ENCODE measurements at regions not wholly inside any gene's neighbourhood (a gene's known extent, or its start where the extent isn't known, plus 50 kb on each side); places are given as distances from the start of the nearest gene placed in this dataset.
"Not testable (repeated sequence)": the region's sequence is repeated elsewhere in the genome, so short reads cannot be mapped to it uniquely, and the experiment has no call there.

DNA sequence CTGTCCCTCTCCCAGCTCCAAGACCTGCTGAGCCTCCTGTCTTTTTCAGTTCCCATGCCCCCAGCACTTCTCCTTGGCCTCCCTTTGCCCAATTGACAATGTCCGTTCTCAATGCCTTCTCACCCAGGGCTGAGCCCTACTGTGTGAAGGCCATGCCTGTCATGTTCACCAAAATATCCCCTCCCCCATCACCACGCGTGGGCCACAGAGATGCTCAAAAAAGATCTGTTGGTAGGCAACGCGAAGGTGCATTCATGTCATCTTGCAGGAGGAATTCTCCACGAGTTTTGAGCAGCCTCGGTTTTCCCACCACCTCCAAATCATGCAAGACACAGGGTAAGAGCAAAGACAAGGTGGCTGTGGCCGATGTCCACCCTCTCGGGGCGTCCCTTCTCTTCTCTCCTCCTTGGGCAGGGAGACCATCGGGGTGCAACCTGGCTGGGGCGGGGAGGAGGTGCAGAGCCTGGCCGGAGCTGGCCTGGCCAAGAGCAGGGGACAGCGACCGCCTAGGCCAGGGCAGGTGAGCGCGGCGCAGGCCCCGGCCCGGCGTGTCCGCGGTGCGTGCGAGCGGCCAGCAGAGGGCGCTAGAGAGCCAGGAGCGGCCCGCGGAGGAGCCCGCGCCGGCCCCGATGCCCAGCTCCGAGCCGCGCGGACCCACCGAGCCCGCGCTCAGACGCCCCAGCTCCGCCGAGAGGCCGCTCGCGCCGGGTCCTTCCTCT, 56.3 kb upstream of the KRTAP5-11 start:
- WGBS, result 10% methylated on average over 45 of the region's 48 CpGs

DNA sequence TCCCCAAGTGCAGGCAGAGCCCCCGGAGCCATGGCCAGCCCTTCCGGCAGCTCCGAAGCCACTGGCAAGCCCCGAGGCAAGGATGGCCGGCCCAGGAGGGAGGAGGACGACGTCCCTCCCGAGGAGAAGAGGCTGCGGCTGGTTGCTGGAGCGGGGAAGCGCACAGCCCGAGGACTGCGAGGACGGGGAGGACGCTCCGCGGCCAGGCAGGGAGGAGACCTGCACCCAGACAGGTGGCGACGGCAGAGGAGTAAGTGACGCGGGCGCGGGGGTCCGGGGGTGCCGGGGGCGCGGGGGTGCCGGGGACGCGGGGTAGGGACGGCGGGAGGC, 56.8 kb upstream of the KRTAP5-11 start:
- not testable (repeated sequence) for H3K9ac ChIP-seq (ENCODE audit: low read depth in 1 of 2, low read length in 2 of 2); H3K4me1 ChIP-seq (ENCODE audit: control insufficient read depth in 4 of 4, insufficient read depth in 4 of 4, low read length in 3 of 4); H3K27ac ChIP-seq (ENCODE audit: low read depth in 1 of 2, low read length in 2 of 2); H3K36me3 ChIP-seq (ENCODE audit: control insufficient read depth in 4 of 4, insufficient read depth in 3 of 4, low read depth in 1 of 4, low read length in 3 of 4); H3K9me3 ChIP-seq (ENCODE audit: control insufficient read depth in 4 of 4, low read length in 3 of 4); H3K27me3 ChIP-seq (ENCODE audit: control insufficient read depth in 4 of 4, insufficient read depth in 4 of 4, low read length in 3 of 4)
- 3% methylated on average over 32 of the region's 32 CpGs for WGBS
- H3K4me3 ChIP-seq (ENCODE audit: low read depth in 1 of 3, low read length in 3 of 3), result peak overlapping the region in 1 of 3 donors; percentile 13
- peak; percentile 36 for DNase-seq (ENCODE audit: low spot score)

More for the DNA sequence above, 56.3 kb upstream of the KRTAP5-11 start:
- not testable (repeated sequence) for H3K9ac ChIP-seq (ENCODE audit: low read depth in 1 of 2, low read length in 2 of 2); H3K4me1 ChIP-seq (ENCODE audit: control insufficient read depth in 4 of 4, insufficient read depth in 4 of 4, low read length in 3 of 4); H3K27ac ChIP-seq (ENCODE audit: low read depth in 1 of 2, low read length in 2 of 2); H3K27me3 ChIP-seq (ENCODE audit: control insufficient read depth in 4 of 4, insufficient read depth in 4 of 4, low read length in 3 of 4); H3K36me3 ChIP-seq (ENCODE audit: control insufficient read depth in 4 of 4, insufficient read depth in 3 of 4, low read depth in 1 of 4, low read length in 3 of 4); H3K9me3 ChIP-seq (ENCODE audit: control insufficient read depth in 4 of 4, low read length in 3 of 4)
- peak overlapping the region in 1 of 3 donors; percentile 13 for H3K4me3 ChIP-seq (ENCODE audit: low read depth in 1 of 3, low read length in 3 of 3)
- DNase-seq (ENCODE audit: low spot score), result peak; percentile 82
- TF ChIP-seq, protein P1, sequence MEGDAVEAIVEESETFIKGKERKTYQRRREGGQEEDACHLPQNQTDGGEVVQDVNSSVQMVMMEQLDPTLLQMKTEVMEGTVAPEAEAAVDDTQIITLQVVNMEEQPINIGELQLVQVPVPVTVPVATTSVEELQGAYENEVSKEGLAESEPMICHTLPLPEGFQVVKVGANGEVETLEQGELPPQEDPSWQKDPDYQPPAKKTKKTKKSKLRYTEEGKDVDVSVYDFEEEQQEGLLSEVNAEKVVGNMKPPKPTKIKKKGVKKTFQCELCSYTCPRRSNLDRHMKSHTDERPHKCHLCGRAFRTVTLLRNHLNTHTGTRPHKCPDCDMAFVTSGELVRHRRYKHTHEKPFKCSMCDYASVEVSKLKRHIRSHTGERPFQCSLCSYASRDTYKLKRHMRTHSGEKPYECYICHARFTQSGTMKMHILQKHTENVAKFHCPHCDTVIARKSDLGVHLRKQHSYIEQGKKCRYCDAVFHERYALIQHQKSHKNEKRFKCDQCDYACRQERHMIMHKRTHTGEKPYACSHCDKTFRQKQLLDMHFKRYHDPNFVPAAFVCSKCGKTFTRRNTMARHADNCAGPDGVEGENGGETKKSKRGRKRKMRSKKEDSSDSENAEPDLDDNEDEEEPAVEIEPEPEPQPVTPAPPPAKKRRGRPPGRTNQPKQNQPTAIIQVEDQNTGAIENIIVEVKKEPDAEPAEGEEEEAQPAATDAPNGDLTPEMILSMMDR (IDR thresholded peaks at IDR 0.05; ENCODE audit: low read depth, low read length, missing input control), result peak; percentile 69
- TF ChIP-seq RAD21 (IDR thresholded peaks at IDR 0.05), result peak; percentile 21 to 60

DNA sequence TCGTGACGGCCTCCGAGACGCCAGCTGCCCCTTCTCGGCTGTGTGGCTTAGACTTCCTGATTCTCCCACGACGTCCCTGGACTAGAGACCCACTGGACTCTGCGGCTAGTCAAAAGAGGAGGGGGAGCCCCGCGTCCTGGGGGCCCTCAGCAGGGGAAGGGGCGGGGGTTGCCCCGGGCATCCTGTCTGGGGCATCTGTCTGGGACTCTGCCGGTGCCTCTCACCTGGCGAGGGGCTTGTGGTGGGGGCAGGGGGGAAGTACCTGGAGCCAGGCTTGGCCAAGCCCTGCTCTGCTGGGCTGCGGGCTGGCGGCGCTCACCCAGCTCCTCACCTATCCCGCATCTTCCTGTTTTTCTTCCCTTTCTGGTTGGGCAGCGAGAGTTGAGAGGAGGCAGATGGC, 57.2 kb upstream of the KRTAP5-11 start:
- H3K9ac ChIP-seq (ENCODE audit: low read depth in 1 of 2, low read length in 2 of 2); H3K4me1 ChIP-seq (ENCODE audit: control insufficient read depth in 4 of 4, insufficient read depth in 4 of 4, low read length in 3 of 4); H3K9me3 ChIP-seq (ENCODE audit: control insufficient read depth in 4 of 4, low read length in 3 of 4); DNase-seq (ENCODE audit: low spot score); H3K27me3 ChIP-seq (ENCODE audit: control insufficient read depth in 4 of 4, insufficient read depth in 4 of 4, low read length in 3 of 4); H3K36me3 ChIP-seq (ENCODE audit: control insufficient read depth in 4 of 4, insufficient read depth in 3 of 4, low read depth in 1 of 4, low read length in 3 of 4); H3K4me3 ChIP-seq (ENCODE audit: low read depth in 1 of 3, low read length in 3 of 3); H3K27ac ChIP-seq (ENCODE audit: low read depth in 1 of 2, low read length in 2 of 2): not testable (repeated sequence)
- WGBS, result 17% methylated on average over 13 of the region's 19 CpGs

DNA sequence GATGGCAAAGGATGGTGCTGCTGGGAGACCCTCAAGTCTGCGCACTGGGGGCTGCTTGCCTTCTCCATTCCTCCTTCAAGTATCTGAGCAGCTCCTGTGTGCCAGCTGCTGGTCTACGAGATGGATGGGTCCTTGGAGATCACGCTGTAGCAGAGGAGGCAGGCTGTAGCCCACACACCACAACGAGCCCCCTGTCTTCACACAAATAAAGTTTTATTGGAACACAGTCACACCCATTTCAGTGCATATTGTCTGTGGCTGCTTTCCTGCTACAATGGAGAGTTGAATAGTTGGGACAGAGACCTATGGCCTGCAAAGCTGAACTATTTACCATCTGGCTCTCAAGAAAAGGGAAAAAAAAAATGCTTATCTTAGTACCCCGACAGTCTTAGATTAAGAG, 64.4 kb upstream of the KRTAP5-11 start:
- 71% methylated on average over 5 of the region's 5 CpGs for WGBS
- not testable (repeated sequence) for H3K9ac ChIP-seq (ENCODE audit: low read depth in 1 of 2, low read length in 2 of 2); H3K4me3 ChIP-seq (ENCODE audit: low read depth in 1 of 3, low read length in 3 of 3); DNase-seq (ENCODE audit: low spot score); H3K27ac ChIP-seq (ENCODE audit: low read depth in 1 of 2, low read length in 2 of 2); H3K27me3 ChIP-seq (ENCODE audit: control insufficient read depth in 4 of 4, insufficient read depth in 4 of 4, low read length in 3 of 4); H3K9me3 ChIP-seq (ENCODE audit: control insufficient read depth in 4 of 4, low read length in 3 of 4); H3K4me1 ChIP-seq (ENCODE audit: control insufficient read depth in 4 of 4, insufficient read depth in 4 of 4, low read length in 3 of 4); H3K36me3 ChIP-seq (ENCODE audit: control insufficient read depth in 4 of 4, insufficient read depth in 3 of 4, low read depth in 1 of 4, low read length in 3 of 4)

DNA sequence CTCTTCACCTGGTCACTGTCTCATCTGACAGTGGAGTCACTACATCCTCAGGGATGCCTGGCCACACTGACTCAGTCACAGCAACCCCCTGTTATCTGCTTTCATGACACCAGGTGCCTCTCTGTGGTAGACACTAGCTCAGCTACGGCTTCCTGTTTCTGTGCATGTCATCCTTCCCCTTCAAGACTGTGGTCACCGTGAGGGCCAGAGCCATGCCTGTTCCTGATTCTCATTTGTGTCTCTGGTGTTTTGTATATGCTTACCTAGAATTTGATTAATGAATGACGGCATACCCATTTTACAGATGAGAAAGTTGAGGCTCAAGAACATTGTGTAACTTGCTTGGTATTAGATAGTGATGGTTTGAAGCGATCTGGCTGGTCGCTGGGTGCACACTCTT, 70.3 kb upstream of the KRTAP5-11 start:
- not testable (repeated sequence) for H3K9me3 ChIP-seq (ENCODE audit: control insufficient read depth in 4 of 4, low read length in 3 of 4); H3K27ac ChIP-seq (ENCODE audit: low read depth in 1 of 2, low read length in 2 of 2); H3K4me1 ChIP-seq (ENCODE audit: control insufficient read depth in 4 of 4, insufficient read depth in 4 of 4, low read length in 3 of 4); H3K36me3 ChIP-seq (ENCODE audit: control insufficient read depth in 4 of 4, insufficient read depth in 3 of 4, low read depth in 1 of 4, low read length in 3 of 4); H3K9ac ChIP-seq (ENCODE audit: low read depth in 1 of 2, low read length in 2 of 2); H3K4me3 ChIP-seq (ENCODE audit: low read depth in 1 of 3, low read length in 3 of 3); DNase-seq (ENCODE audit: low spot score); H3K27me3 ChIP-seq (ENCODE audit: control insufficient read depth in 4 of 4, insufficient read depth in 4 of 4, low read length in 3 of 4)
- WGBS, result 81% methylated on average over 5 of the region's 5 CpGs

DNA sequence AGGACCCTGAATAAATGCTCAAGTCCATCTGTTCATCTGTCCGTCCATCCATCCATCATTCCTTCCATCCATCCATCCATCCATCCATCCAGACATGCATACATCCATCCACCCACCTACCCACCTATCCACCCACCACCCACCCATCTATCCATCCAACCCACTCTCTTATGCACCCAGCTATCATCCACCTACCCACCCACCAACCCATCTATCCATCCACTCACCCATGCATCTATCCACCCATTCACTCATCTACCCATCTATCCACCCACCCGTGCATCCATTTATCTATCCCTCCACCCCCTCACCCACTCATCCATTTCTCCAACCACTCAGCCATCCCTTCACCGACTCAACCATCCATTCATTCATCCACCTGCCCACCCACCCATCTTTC, 71.7 kb upstream of the KRTAP5-11 start:
- DNase-seq (ENCODE audit: low spot score); H3K27me3 ChIP-seq (ENCODE audit: control insufficient read depth in 4 of 4, insufficient read depth in 4 of 4, low read length in 3 of 4); H3K9me3 ChIP-seq (ENCODE audit: control insufficient read depth in 4 of 4, low read length in 3 of 4); H3K9ac ChIP-seq (ENCODE audit: low read depth in 1 of 2, low read length in 2 of 2); H3K4me1 ChIP-seq (ENCODE audit: control insufficient read depth in 4 of 4, insufficient read depth in 4 of 4, low read length in 3 of 4); H3K4me3 ChIP-seq (ENCODE audit: low read depth in 1 of 3, low read length in 3 of 3); H3K27ac ChIP-seq (ENCODE audit: low read depth in 1 of 2, low read length in 2 of 2); H3K36me3 ChIP-seq (ENCODE audit: control insufficient read depth in 4 of 4, insufficient read depth in 3 of 4, low read depth in 1 of 4, low read length in 3 of 4): not testable (repeated sequence)
- 77% methylated on average over 3 of the region's 3 CpGs for WGBS

DNA sequence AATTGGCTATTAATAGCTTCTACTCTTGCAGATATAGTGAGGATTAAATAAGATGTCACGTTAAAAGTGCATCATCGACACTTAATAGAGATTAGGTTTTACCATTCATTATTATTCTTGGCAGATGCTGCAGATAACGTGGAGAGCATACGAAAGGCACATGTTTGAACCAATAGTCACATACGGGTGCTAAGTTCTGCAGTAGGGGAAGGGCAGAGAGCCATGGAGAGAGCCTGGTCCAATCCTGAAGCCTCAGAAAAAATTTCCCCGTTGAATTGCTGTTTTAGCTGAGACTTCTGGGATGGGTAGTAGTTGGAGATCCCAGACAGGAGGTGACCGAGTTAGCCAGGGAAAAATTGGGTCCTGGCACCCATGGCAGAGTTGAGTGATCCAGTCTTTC, 72.4 kb upstream of the KRTAP5-11 start:
- not testable (repeated sequence) for H3K9ac ChIP-seq (ENCODE audit: low read depth in 1 of 2, low read length in 2 of 2); H3K4me1 ChIP-seq (ENCODE audit: control insufficient read depth in 4 of 4, insufficient read depth in 4 of 4, low read length in 3 of 4); DNase-seq (ENCODE audit: low spot score); H3K36me3 ChIP-seq (ENCODE audit: control insufficient read depth in 4 of 4, insufficient read depth in 3 of 4, low read depth in 1 of 4, low read length in 3 of 4); H3K27me3 ChIP-seq (ENCODE audit: control insufficient read depth in 4 of 4, insufficient read depth in 4 of 4, low read length in 3 of 4); H3K27ac ChIP-seq (ENCODE audit: low read depth in 1 of 2, low read length in 2 of 2); H3K9me3 ChIP-seq (ENCODE audit: control insufficient read depth in 4 of 4, low read length in 3 of 4); H3K4me3 ChIP-seq (ENCODE audit: low read depth in 1 of 3, low read length in 3 of 3)
- 70% methylated on average over 7 of the region's 7 CpGs for WGBS

DNA sequence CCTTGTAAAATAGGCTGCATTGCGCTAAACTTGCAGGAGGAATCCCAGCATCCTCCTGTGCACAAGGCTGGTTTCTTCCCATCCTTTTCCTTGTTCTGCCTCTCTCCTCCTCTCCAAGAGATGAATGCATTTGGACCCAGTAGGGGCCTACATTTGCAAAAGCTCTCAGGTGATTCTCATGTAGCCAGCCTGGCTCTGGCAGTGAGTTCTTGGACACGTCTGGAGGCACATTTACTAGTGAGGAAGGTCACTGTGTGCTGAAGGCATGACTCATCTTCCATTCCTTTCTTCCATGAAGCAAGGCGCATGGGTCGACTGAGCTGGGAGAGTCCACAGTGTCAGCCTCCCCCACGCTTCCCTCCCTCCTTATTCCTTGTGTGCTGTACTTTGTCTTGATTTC, 73.8 kb upstream of the KRTAP5-11 start:
- not testable (repeated sequence) for H3K9ac ChIP-seq (ENCODE audit: low read depth in 1 of 2, low read length in 2 of 2); H3K4me3 ChIP-seq (ENCODE audit: low read depth in 1 of 3, low read length in 3 of 3); H3K4me1 ChIP-seq (ENCODE audit: control insufficient read depth in 4 of 4, insufficient read depth in 4 of 4, low read length in 3 of 4); H3K9me3 ChIP-seq (ENCODE audit: control insufficient read depth in 4 of 4, low read length in 3 of 4); H3K27ac ChIP-seq (ENCODE audit: low read depth in 1 of 2, low read length in 2 of 2); H3K36me3 ChIP-seq (ENCODE audit: control insufficient read depth in 4 of 4, insufficient read depth in 3 of 4, low read depth in 1 of 4, low read length in 3 of 4); H3K27me3 ChIP-seq (ENCODE audit: control insufficient read depth in 4 of 4, insufficient read depth in 4 of 4, low read length in 3 of 4); DNase-seq (ENCODE audit: low spot score)
- 76% methylated on average over 4 of the region's 5 CpGs for WGBS
